IPS DF 4.7 (cell line): ENCODE measurements at regions not wholly inside any gene's neighbourhood (a gene's known extent, or its start where the extent isn't known, plus 50 kb on each side); places are given as distances from the start of the nearest gene placed in this dataset.
"Not testable (repeated sequence)": the region's sequence is repeated elsewhere in the genome, so short reads cannot be mapped to it uniquely, and the experiment has no call there.

Source experiments
- DNase-seq: peaks from one replicate; pipeline ENCODE4 v3.0.0-alpha.2; 2013; ENCODE audit warnings: low spot score; ENCODE audit errors: extremely low read depth

DNA sequence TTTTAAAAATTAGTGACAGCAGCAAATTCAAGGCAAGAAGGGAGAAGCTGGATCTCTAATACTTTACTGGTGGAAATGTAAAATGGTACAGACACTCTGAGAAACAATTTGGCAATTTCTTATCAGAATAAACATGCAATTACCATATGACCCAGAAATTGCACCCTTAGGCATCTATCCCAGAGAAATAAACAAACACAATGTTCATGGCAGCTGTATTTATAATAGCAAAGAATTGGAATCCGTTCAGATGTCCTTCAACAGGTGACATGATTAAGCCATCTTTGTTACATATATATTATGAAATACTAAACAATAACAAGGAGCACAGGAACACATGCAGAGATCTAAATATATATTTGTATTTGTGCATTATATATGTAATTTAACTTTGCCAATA lies 756.5 kb downstream of the SLITRK1 start:
- no peak for DNase-seq

DNA sequence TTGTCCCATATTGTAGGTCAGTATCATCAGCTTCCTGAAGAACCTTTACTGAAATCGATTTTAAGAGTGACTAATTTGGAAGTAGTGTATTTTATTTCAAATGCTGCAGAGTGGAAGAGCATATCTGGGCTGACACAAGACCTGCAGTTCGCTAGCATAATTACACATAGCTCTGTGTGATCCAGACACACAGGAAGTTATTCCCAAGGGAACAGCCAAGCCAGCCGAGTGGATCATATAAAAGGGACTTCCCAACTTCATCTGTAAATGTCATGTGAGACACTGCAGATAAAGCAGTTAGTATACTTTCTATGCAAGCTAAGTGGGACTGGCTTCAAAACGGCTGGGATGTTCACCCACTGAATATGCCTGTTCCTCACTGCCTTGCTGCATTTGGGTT lies 760.4 kb downstream of the SLITRK1 start:
- no peak for DNase-seq

- DNase-seq: no peak
Observed at GRCh38 chr13:83117046-83117445, 765.2 kb downstream of the SLITRK1 start.

DNA sequence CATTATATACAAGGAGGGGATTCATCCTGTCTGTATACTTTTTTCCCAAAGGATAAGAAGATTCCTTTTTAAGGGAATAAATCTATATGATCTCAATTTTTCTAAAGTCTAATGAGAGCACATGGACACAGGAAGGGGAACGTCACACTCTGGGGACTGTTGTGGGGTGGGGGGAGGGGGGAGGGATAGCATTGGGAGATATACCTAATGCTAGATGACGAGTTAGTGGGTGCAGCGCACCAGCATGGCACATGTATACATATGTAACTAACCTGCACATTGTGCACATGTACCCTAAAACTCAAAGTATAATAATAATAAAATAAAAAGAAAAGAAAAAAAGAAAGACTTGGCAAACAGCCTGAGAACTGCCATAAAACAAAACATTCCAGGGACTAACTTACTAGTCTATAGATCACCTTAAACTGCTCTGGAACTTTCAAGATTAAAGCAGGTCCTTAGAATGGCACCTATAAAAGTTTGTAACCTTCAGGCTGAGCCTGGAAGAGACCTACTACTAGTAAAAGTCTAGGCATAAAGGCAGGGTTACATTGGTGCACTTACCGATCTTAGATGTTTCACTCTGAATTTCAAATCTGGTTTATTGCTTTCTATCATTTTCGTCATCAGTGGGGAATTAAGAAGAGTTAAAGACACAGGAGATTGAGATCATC lies 780.6 kb downstream of the SLITRK1 start:
- DNase-seq: not testable (repeated sequence)

GRCh38 chr13:83100237-83100636 lies 782.0 kb downstream of the SLITRK1 start:
- DNase-seq: no peak

DNA sequence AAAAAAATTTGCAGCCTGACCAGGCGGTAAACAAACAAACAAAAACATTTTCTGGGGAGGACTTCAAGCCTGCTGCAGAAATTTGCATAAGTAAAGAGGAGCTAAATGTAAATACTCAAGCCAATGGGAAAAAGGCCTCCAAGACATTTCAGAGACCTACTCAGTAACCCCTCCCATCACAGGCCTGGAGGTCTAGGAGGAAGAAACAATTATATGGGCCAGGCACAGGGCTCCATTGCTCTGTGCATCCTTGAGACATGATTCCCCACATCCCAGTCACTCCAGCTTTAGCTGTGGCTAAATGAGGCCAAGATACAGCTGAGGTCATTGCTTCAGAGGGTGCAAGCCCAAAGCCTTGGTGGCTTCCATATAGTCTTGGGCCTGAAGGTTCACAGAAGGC lies 793.4 kb downstream of the SLITRK1 start:
- no peak for DNase-seq

GRCh38 chr13:83086948-83087347 lies 795.3 kb downstream of the SLITRK1 start:
- no peak for DNase-seq

GRCh38 chr13:83086088-83086487 lies 796.2 kb downstream of the SLITRK1 start:
- DNase-seq: no peak

DNA sequence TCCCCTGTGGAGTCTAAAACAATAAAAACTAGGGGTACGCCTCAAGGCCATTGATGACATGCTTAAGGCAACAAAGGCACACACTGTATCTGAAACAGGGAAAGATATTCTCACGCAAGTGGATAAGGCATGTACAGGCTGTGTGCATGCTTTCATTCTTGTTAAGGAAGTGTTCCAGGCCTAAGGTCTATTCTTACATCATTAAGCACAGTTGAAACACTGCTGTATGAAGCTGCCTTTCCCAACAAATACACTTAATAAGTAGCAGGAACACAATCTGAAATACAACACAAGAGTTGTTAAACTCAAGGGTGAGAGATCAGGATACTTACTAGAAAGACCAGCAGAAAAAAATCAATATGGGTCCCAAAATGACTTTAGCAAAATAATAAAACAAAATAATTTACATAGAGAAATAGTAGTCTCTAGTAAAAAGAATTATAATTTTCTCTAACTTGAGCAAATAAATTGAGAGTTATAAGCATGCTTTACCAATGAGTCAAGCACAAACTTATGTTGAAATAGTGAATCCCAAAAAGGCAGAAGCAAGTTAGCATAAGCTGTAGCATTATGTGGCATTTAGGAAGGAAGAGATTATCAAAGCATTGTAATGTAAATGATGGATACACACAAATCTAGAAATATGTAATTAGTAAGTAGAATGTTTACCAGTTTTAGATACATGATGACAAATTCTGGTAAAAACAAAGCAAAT lies 796.9 kb downstream of the SLITRK1 start:
- DNase-seq: no peak

DNA sequence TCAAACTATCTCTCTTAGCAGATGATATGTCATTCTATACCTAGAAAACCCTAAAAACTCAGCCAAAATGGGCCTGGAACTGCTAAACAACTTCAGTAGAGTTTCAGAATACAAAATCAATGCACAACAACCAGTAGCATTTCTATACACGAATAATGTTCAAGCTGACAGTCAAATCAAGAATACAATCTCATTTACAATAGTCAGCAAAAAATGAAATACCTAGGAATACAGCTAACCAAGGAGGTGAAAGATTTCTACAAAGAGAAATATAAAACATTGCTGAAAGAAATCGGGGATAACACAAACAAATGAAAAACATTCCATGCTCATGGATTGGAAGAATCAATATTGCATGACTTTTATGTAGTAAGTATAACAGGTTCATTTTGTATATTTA lies 804.8 kb downstream of the SLITRK1 start:
- no peak for DNase-seq

- DNase-seq: not testable (repeated sequence)
Observed at GRCh38 chr13:83073930-83074329, 808.3 kb downstream of the SLITRK1 start.

- DNase-seq: no peak
Observed at GRCh38 chr13:83065108-83065507, 817.2 kb downstream of the SLITRK1 start.

DNA sequence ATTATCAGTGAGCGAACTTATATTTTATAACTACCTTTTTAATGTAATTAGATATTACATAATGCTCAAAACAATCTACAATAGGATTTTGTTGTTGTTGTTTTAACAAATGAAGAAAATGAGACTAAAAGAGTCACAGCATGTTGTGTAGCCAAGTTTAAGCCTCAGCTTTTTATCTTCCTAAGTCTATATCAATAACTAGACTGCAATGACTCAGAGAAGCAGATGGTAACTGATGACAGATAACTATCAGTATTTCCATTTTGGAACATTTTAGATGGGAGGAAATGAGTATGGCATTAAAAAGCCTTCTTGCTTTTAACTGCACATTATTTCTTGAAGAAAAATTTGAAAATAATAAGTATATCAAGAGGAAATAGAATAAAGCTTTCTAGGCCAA lies 825.2 kb downstream of the SLITRK1 start:
- no peak for DNase-seq

DNA sequence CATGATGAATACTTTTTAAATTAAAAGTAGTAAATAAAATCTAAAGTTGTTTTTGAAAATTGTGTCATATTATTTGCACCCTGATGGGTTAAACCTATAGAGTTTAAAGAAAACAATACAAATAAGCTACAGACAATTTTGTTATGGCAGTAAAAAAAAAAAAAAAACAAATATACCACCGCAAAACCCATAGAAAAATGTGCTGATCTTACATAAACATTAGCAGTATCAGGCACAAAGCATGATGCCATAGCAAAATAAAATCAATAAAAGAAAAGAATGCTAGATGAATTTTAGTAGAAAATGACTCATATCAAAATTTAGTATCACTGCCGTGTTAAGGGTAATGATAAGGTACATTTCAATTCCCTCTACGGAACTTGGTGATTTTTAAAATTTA lies 826.0 kb downstream of the SLITRK1 start:
- no peak for DNase-seq

DNA sequence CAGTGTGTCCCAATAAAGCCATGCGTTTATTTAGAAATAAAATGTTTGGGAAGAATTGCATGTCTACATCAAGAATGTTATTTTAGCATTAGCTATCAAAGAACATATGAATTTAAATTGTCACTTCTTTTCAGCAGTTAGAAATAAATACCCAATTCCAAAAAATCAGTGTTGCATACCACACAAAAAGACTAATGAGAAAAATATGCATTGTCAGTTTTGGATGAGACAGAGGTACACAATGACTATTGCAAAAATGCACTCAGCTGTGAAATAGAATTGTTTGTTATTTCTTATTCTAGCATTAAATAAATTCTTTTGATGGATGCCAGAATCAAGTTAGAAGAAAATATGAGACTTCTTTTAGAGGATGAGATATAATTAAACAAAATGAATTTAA lies 833.9 kb downstream of the SLITRK1 start:
- DNase-seq: no peak

GRCh38 chr13:83024955-83025594 lies 857.2 kb downstream of the SLITRK1 start:
- DNase-seq: no peak

- no peak for DNase-seq
Observed at GRCh38 chr13:83024232-83024631, 858.0 kb downstream of the SLITRK1 start.

DNA sequence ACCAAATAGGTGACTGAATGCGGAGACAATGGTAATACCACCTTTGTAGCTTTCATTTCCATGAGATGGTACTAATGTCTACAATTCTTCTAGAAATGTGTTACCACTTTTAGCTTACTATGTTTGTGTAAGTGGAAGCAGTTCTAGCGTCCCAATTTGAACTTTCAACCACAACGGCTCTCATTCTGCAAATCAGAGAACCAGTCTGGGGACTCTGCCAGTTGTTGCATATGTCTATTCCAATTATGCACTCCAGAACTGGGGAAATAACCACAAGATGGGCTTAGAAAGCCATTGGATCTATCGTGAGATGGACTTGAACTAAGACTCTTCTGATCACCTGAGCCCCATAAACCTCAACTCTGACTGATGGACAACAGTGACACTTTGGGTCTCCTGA lies 862.3 kb downstream of the SLITRK1 start:
- DNase-seq: no peak

DNA sequence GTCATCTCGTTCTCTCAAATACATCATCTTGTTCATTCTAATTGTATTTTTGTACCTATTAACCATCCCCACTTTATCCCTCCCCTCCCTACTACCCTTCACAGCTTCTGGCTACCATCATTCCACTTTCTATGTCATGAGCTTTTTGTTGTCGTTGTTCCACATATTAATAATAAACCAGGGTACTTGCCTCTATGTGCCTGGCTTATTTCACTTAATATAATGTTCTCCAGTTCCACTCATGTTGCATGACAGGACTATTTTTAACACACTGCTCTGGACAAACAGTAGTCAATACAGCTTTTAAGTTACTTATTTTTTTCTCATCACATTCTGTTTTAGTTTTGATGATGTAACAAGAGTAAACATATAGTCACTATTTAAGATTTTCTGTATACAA lies 872.3 kb downstream of the SLITRK1 start:
- DNase-seq: no peak

DNA sequence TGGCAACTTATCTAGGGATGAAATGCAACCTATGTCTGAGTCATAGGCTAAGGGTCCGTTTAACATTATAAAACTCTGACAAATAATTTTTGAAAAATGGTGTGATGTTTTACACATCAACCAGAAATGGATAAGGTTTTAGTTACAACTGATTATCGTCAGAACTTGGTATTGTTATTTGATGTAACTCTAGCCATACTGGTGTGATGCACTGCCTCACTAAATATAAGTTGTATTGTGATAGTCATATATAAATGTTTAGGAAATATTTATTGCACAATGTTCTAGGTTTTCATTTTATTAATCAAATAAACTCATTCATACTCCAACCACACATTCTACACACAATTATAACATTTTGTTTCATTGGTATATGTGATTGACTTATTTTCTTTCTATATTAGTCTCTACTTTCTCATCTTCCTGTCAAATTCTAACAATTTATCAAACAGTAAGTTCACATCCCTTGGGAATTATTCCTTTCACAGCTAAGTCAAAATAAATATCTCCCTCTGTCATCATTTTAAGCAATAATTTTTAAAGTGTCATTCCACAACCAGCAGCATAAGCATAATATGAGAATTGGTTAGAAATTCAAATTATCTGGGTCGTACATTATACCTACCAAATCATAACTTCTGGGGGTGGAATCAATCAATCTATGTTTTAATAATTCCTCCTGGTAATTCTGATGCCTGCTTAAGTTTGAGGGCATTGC lies 873.9 kb downstream of the SLITRK1 start:
- no peak for DNase-seq

- DNase-seq: no peak
Observed at GRCh38 chr13:83007226-83007625, 875.0 kb downstream of the SLITRK1 start.

GRCh38 chr13:83003185-83003584 lies 879.1 kb downstream of the SLITRK1 start:
- DNase-seq: no peak
